ENCODE measurements at regions not wholly inside any gene's neighbourhood (a gene's known extent, or its start where the extent isn't known, plus 50 kb on each side); places are given as distances from the start of the nearest gene placed in this dataset.

DNA sequence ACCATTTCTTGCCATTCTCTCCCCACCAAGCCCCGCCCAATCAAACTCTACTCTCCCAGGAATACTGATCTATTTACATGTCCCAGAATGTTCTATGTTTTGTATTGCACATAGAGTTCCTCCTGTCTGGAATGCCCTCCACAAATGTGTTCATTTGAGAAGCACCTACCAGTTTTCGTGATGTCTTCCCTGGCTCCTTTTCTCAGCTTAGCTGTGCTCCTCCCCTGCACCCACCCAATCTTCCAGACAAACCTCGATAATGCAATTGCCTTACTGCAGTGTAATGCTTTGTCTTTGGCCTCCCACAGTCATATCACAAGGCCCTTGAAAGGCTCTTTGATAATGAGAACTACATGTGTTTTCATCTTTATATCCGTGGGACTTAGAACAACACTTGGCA lies 214.5 kb upstream of the ANKRD55 start:
- TF ChIP-seq, protein P1, sequence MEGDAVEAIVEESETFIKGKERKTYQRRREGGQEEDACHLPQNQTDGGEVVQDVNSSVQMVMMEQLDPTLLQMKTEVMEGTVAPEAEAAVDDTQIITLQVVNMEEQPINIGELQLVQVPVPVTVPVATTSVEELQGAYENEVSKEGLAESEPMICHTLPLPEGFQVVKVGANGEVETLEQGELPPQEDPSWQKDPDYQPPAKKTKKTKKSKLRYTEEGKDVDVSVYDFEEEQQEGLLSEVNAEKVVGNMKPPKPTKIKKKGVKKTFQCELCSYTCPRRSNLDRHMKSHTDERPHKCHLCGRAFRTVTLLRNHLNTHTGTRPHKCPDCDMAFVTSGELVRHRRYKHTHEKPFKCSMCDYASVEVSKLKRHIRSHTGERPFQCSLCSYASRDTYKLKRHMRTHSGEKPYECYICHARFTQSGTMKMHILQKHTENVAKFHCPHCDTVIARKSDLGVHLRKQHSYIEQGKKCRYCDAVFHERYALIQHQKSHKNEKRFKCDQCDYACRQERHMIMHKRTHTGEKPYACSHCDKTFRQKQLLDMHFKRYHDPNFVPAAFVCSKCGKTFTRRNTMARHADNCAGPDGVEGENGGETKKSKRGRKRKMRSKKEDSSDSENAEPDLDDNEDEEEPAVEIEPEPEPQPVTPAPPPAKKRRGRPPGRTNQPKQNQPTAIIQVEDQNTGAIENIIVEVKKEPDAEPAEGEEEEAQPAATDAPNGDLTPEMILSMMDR (IDR thresholded peaks at IDR 0.05): no peak
- no peak for TF ChIP-seq POLR2A (IDR thresholded peaks at IDR 0.05)

Data from suprapubic skin (tissue), 3 donors.